NOMO-1 treated with dmso at 0.1 percent for 144 hours (cell line): ENCODE measurements at regions not wholly inside any gene's neighbourhood (a gene's known extent, or its start where the extent isn't known, plus 50 kb on each side); places are given as distances from the start of the nearest gene placed in this dataset.

Source experiments
- DNase-seq: peaks from one replicate; lab custom pipeline; 2025; ENCODE audit not compliant: unreplicated experiment; lab: John Stamatoyannopoulos, UW

GRCh38 chr18:67381608-67382150 is 134.8 kb downstream of the DSEL start:
- no peak for DNase-seq

- DNase-seq, result no peak
These were observed 135.7 kb downstream of the DSEL start for GRCh38 chr18:67380867-67381266.

- no peak for DNase-seq
These were observed 136.5 kb downstream of the DSEL start for GRCh38 chr18:67379981-67380380.

- no peak for DNase-seq
These were observed 140.1 kb downstream of the DSEL start for GRCh38 chr18:67376372-67376771.

GRCh38 chr18:67373636-67374035 is 142.9 kb downstream of the DSEL start:
- DNase-seq, result no peak

GRCh38 chr18:67367540-67367939 is 149.0 kb downstream of the DSEL start:
- no peak for DNase-seq

GRCh38 chr18:67363694-67364093 is 152.8 kb downstream of the DSEL start:
- DNase-seq, result no peak

- DNase-seq, result no peak
These were observed 153.6 kb downstream of the DSEL start for GRCh38 chr18:67362906-67363305.

GRCh38 chr18:67359873-67360838 is 156.4 kb downstream of the DSEL start:
- no peak for DNase-seq

GRCh38 chr18:67358947-67359346 is 157.6 kb downstream of the DSEL start:
- no peak for DNase-seq

- no peak for DNase-seq
These were observed 161.8 kb downstream of the DSEL start for GRCh38 chr18:67354692-67355091.

- no peak for DNase-seq
These were observed 162.4 kb downstream of the DSEL start for GRCh38 chr18:67354091-67354490.

GRCh38 chr18:67347438-67347837 is 169.1 kb downstream of the DSEL start:
- DNase-seq, result no peak

GRCh38 chr18:67342159-67342558 is 174.4 kb downstream of the DSEL start:
- no peak for DNase-seq

GRCh38 chr18:67337696-67338095 is 178.8 kb downstream of the DSEL start:
- no peak for DNase-seq

- no peak for DNase-seq
These were observed 184.7 kb downstream of the DSEL start for GRCh38 chr18:67331857-67332256.

- DNase-seq, result no peak
These were observed 197.4 kb downstream of the DSEL start for GRCh38 chr18:67319109-67319508.

GRCh38 chr18:67318651-67319050 is 197.9 kb downstream of the DSEL start:
- DNase-seq, result no peak

GRCh38 chr18:67310826-67311225 is 205.7 kb downstream of the DSEL start:
- no peak for DNase-seq

GRCh38 chr18:67308819-67309218 is 207.7 kb downstream of the DSEL start:
- DNase-seq, result no peak

- DNase-seq, result no peak
These were observed 211.1 kb downstream of the DSEL start for GRCh38 chr18:67305466-67305865.

- no peak for DNase-seq
These were observed 214.5 kb downstream of the DSEL start for GRCh38 chr18:67302043-67302442.

- DNase-seq, result no peak
These were observed 214.9 kb downstream of the DSEL start for GRCh38 chr18:67301592-67301991.
